ENCODE measurements at regions not wholly inside any gene's neighbourhood (a gene's known extent, or its start where the extent isn't known, plus 50 kb on each side); places are given as distances from the start of the nearest gene placed in this dataset.

GRCh38 chr16:64778777-64779176 lies 343.1 kb downstream of the CDH11 start:
- no peak for TF ChIP-seq CTCF (IDR thresholded peaks at IDR 0.05)
- no peak for TF ChIP-seq POLR2AphosphoS5 (IDR thresholded peaks at IDR 0.05)
- TF ChIP-seq POLR2A (IDR thresholded peaks at IDR 0.05): no peak

Data from prostate gland (tissue), 2 donors.